Amniotic epithelial cell (primary cell): ENCODE measurements at regions not wholly inside any gene's neighbourhood (a gene's known extent, or its start where the extent isn't known, plus 50 kb on each side); places are given as distances from the start of the nearest gene placed in this dataset.

Experiments used
- DNase-seq: peaks from one replicate; pipeline ENCODE4 v3.0.0-alpha.2; 2010; ENCODE audit warnings: low read depth

- DNase-seq: no peak
Observed at GRCh38 chr6:84524636-84525035, 239.8 kb downstream of the TBX18 start.

GRCh38 chr6:84522135-84522549 lies 242.3 kb downstream of the TBX18 start:
- peak; percentile 97 for DNase-seq

- peak; percentile 85 for DNase-seq
Observed at GRCh38 chr6:84521511-84521910, 242.9 kb downstream of the TBX18 start.

GRCh38 chr6:84517741-84518530 lies 246.5 kb downstream of the TBX18 start:
- peak; percentile 17 for DNase-seq

- peak; percentile 71 for DNase-seq
Observed at GRCh38 chr6:84516154-84516553, 248.2 kb downstream of the TBX18 start.

- DNase-seq: peak; percentile 60
Observed at GRCh38 chr6:84515067-84515466, 249.3 kb downstream of the TBX18 start.

GRCh38 chr6:84514089-84514971 lies 250.1 kb downstream of the TBX18 start:
- DNase-seq: no peak

GRCh38 chr6:84512391-84512790 lies 252.0 kb downstream of the TBX18 start:
- DNase-seq: peak; percentile 91

GRCh38 chr6:84511929-84512328 lies 252.5 kb downstream of the TBX18 start:
- DNase-seq: no peak

- peak; percentile 46 for DNase-seq
Observed at GRCh38 chr6:84508981-84509380, 255.4 kb downstream of the TBX18 start.

GRCh38 chr6:84508334-84508733 lies 256.1 kb downstream of the TBX18 start:
- no peak for DNase-seq

- no peak for DNase-seq
Observed at GRCh38 chr6:84504025-84504424, 260.4 kb downstream of the TBX18 start.

- no peak for DNase-seq
Observed at GRCh38 chr6:84501315-84501714, 263.1 kb downstream of the TBX18 start.

- DNase-seq: no peak
Observed at GRCh38 chr6:84500726-84501125, 263.7 kb downstream of the TBX18 start.

- DNase-seq: no peak
Observed at GRCh38 chr6:84498905-84499304, 265.5 kb downstream of the TBX18 start.

- no peak for DNase-seq
Observed at GRCh38 chr6:84492241-84493165, 265.1 kb upstream of the CEP162 start.

GRCh38 chr6:84489598-84489997 lies 262.2 kb upstream of the CEP162 start:
- DNase-seq: no peak

GRCh38 chr6:84486526-84486925 lies 259.1 kb upstream of the CEP162 start:
- no peak for DNase-seq

- DNase-seq: no peak
Observed at GRCh38 chr6:84469144-84469543, 241.7 kb upstream of the CEP162 start.

GRCh38 chr6:84467296-84467695 lies 239.9 kb upstream of the CEP162 start:
- DNase-seq: no peak

GRCh38 chr6:84466511-84466910 lies 239.1 kb upstream of the CEP162 start:
- DNase-seq: peak; percentile 57

GRCh38 chr6:84464471-84464870 lies 237.0 kb upstream of the CEP162 start:
- DNase-seq: no peak
